NCI-H1930 (cell line): ENCODE measurements at regions not wholly inside any gene's neighbourhood (a gene's known extent, or its start where the extent isn't known, plus 50 kb on each side); places are given as distances from the start of the nearest gene placed in this dataset.

Source experiments
- DNase-seq, 2 experiments: peaks; one replicate each; lab custom pipeline; 2025; lab: John Stamatoyannopoulos, UW

DNA sequence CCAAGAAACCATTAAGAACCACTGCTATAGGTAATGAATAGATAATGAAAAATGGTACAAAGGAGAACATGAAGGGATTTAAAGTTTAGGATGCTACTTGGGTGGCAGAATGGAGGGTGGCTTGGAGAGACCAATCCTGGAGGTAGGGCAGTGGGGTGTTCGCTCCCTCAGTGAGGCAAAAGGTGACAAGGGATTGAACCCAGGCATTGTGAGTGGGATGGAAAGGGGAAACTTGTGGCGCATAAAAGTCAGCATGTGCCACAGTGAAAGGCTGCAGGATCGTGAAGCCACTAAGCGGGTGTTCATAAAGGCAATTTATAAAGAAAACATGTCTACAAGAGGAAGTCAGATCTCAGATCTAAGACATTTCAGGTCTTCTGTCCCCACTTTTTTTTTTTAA is 76.7 kb upstream of the SLC38A2 start:
- DNase-seq: no peak

DNA sequence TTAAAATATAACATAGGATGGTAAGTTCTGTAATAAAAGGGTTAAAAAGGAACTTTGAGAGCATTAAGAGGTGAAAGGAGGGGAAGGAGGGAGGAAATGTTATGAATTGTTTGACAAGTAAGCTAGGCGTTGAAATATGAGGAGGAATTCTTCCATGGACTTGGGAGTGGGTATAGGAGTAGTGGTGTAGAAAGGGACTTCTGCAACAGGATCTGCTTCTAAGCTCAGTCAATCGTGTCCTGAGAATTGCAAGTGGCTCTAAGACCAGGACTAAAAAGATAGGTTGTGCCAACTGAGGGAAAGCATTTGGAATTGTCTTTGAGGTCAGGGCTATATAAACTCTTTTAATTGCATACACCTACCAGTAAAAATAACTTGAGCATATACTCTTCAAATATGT is 74.1 kb upstream of the SLC38A2 start:
- no peak for DNase-seq

DNA sequence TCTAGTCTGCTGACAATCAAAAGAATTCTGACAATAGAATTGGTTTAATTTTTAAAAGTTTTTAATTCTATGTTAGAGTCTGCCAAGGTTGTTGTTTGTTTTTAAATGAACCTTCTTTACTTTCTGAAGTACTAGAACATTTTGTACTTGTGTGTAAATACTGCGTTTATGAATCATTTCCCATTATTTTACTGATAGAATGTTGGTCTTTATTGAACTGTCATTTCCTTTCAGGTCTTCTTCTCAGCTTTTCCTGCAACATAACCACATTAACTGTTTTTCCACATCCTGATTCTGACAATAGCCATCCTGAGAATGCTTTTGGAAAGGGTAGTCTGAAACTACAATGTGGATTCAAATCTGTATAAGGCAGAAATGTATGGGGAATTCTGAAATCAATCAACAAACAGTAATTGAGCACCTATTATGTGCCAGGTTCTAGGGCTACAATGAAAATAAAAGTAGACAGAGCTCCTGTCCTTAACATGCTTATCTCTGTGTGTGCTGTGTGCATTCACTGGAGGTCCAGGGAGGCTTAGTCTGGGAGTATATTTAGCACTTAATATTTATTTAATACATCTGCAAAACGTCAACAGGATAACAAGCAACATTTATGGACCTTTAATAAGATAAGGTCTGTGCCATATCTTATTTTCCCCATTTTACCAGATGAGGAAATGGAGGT is 73.1 kb upstream of the SLC38A2 start:
- DNase-seq: no peak

DNA sequence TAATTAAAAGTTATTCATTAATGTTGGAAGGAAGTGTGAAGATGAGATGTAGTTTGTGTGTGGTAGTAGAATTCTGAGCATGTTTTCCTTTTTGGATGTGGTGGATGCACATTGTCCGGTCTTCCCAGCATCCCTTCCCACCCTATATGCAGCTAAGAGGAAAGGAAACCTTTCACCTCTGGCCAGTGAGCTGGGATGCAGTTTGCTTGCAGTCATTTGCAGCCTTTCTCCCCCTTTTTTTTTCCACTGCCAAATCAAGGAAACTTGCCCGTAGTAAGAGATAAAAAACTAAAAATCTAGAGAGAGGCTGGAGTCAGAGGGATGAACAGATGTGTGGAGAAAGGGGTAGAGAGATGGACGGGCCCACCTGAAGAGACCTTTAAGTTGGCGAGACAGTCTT is 72.5 kb upstream of the SLC38A2 start:
- no peak for DNase-seq

DNA sequence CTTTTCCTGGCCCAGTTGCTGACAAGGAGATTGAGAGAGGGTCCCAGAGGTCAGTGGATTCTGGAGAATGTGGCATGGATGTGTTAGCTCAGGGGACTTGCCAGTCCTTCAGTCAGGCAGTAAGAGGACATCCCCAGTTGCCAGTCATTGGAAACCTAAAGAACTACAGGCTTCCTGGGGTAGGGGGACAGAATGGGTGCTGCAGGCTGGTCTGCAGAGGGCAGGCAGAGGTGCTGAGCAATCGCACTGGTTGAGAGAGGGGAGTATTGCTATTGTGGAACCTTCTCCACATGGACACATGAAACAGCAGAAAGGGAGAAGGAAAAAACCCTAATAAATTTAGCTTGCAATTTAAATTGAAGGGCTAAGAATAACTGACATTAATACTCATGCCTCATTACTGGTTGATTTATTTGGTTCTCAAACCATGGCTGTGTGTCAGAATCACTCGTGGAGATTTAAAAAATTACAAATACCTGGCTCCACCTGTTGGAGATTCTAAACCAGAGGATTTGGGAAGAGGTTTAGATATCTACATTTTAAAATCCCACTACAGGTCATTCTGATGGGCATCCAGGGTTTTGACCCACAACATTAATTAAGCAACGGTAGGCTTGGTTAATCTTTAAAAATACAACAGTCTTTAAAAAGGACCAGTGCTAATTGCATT is 71.2 kb upstream of the SLC38A2 start:
- DNase-seq: no peak

DNA sequence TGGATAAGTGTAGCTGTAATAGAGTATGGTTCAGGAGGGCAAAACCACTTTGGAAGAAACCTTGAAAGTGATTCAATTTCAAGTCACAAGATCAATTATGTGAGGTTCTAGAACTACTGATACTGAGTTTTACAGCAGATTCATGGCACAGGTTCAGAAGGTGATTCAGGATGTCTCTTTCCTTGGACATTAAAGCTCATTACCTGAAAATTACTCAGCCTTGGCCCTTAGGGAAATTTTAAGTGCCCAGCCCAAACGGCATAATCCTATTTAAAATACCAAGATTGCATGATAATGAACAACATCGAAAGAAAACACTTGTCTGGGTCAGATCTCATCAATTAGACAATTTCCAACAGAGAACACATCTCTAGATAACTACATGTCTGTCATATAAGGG is 70.2 kb upstream of the SLC38A2 start:
- no peak for DNase-seq

DNA sequence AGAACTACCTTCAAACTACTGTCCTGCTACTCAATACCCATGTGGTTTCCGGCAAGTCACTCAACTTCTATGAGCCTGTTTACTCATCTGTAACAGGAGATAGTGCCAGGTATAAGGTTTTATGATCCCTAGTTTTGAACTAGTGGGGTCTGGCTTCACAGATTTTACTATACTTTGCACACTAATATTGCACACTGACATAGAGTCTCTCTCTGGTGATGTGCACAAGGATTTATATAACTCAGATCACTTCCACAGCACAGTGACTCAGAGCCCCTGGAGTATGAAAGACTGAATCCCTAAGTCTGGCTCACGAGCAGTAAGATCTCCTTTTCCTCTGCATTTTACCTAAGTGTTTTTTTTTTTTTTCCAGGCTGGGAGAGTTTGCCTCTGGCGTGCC is 69.7 kb upstream of the SLC38A2 start:
- no peak for DNase-seq

DNA sequence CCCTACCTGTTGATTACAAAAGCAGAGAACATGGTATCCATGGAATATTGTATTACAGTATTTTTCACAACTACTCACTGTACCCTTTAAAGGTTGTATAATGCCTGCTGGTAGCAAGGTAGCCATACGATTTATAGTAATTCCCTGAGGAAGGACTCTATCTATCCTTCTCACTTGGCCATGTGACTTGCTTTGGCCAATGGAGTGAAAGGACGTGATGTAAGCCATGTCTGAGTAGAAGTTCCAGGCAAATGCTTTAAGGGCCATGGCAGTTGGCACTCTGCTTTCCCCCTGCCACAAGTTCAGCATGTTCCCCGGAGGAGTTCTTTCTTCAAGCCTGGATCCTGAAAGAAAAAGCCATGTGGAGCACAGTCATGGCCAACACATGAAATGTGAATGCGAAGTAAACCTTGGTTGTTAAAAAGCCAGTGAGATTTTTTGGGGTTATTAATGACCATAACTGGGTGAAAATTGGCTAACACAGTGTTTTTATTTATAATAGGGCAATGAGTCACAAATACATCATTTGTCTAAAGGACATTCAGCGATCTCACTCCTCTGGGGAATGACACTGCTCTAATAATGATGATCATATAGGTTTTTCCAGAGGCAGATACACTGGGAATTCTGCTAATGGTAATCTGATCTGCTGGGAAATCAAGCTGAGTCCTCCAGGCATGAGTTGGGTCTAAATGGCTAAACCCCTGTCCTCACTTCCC is 67.4 kb upstream of the SLC38A2 start:
- no peak for DNase-seq

DNA sequence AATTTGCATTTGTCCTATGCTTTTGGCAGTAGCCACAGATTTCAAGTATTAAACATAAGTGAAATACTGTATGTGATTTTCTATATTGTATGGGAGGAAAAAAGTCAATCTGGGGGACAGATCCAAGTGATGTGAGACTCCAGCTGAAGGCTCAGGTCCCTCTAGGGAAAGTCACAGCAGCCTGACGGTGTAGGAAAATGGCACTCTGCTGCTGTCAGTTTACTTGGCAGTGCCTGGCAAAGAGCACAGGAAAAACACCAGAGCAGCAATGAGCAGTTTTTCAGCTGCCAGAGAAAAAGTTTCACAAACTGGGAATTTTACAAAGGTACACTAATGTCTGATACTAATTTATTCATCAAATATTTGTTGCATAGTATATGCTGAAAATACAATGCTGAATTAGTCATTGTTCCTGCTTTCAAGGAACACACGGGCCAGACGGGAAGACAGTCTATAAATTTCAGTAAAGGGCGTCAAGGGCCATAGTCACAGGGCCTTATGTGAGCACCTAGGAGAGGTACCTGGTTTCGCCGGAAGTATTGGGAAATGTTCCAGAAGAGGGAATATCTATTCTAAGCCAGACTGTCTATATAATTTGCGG is 66.2 kb upstream of the SLC38A2 start:
- no peak for DNase-seq

DNA sequence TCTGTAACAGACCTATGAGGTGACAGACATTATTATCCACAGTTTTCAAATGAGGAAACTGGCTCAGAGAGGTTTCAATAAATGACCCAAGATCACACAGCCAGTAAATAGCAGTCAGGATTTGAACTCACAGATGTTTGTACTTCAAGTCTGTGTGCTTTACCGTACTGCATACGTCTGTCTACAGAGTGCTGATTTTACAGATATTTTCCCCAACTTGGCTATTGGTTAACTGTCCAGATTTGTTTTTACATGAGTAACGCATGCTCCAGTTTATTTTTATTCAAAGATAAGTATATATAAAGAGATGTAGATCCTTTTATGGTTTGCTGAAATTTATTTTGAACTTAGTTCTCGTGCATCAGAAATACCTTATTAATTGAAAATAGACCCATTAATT is 65.7 kb upstream of the SLC38A2 start:
- no peak for DNase-seq

DNA sequence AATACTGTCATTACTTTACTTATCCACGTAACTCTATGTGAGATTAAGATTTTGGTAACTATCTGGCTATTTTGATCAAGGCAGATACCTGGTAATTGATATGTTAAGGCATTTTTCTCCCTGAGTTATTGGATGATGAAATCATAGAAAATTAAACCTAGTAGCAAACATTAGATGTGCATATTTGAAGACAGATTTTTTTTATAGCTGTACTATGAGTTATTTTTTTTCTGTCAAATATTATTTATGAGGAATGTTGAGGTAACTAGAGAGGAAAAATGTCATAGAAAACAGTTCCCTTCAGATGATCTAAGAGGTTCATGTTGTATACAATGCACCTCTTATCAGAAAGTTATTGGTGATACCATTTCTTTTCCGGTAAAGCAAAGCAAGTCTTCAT is 64.9 kb upstream of the SLC38A2 start:
- no peak for DNase-seq

DNA sequence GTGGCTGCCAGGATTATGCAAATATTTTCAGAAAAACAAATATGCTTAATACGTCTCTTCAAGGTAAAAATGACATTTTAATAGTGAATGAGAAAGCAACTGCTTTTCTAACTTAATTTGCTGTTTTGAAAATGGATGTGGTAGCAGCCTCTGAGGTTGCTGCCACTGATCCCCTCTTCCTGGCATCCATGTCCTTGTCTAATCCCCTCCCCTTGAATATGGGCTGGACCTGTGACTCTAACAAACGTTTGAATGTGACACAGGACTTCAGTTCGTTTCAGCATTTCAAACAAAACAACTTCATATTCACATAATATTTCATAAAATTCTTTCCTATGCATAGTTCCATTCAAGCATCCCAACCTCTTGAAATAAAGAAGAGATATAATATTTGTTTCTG is 64.2 kb upstream of the SLC38A2 start:
- DNase-seq: no peak

DNA sequence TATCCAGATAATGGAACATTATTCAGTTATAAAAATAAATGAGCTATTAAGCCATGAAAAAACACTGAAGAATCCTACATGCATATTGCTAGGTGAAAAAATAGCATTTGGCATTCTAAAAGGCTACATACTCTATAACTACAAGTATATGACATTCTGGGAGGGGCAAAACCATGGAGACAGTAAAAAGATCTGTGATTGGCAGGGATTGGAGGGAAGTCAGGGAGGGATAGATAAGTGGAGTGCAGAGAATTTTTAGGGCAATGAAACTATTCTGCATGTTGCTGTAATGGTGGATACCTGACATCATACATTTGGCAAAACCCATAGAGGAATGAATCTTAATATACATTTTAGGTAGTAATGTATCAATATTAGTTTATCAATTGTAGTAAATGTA is 63.1 kb upstream of the SLC38A2 start:
- DNase-seq: no peak

DNA sequence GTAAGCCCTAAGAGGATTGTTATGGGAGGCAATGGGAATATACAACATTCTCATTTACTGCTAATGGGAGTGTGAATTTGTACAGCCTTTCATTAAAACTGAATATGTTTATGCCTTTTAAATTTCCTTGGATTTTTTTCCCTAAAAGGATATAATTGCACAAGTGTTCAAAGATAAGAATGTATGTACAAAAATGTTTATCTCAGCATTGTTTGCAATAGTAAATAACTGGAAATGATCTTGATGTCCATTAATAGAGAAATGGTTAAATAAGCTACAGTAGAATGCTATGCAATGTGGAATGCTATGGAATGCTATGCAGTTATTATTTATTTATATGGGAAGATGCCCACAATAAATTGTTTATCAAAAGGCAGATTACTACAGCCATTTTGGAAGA is 62.5 kb upstream of the SLC38A2 start:
- DNase-seq: no peak

DNA sequence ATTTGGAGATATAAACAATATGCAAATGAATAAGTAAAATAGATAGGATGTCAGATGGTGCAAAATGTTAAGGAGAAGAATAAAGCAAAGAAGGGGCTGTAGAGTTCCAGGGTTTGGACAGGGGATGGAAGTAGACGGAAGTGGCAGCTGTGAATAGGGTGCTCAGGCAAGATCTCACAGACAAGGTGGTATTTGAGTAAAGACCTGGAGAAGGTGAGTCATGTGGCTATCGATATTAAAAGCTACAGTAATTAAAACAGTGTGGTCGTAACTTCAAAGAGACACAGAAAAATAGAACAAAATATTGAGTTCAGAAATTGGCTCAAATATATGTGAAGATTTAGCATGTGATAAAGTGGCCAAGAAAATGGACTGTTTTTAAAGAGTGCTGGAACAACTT is 61.3 kb upstream of the SLC38A2 start:
- no peak for DNase-seq

DNA sequence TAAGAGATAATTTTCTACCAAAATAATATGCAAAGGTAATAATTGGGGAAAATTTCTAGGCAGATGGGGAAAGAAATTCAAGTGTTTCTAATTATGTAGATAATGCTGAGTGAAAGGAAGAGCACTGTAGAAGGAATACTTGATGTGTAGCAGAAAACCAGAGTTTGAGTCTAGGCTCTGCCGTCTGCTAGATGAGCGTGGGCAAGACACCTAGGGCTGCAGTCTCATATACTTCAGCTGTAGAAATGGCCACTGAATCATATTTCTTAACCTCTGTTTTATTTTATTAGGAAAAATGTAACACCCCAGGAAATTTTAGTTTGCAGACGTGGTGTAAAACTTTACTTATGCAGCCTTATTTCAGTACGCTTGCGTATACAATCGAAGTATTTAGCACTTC is 59.8 kb upstream of the SLC38A2 start:
- no peak for DNase-seq

DNA sequence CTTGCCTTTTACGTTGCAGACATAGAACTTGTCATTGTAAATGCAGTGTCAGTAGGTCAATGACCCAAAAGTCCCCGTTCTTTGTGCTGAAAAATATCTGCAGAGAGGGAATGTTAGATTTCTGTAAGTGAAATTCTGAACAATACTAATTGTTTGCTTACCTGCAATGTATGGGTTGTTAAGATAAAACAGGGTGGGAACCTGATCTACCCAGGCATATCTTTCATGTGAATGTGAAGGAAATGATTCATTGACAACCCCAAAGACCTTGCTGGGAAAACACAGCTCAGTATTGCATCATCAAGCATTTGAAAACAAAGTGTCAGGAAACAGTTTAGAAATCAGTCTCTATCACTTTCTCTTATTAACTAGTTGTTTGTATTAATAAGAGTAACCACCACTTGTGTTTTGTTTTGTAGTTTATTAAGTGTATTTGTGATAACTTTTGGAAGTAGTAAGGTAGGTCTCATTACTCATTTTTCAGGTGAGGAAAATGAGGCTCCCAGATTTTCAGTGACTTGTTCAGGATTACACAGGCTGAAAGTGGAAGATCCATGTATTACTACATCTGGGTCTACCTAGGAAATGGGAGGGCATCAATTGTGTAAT is 57.9 kb upstream of the SLC38A2 start:
- DNase-seq: peak; percentile 57 to 84
